ENCODE measurements at regions not wholly inside any gene's neighbourhood (a gene's known extent, or its start where the extent isn't known, plus 50 kb on each side); places are given as distances from the start of the nearest gene placed in this dataset.

DNA sequence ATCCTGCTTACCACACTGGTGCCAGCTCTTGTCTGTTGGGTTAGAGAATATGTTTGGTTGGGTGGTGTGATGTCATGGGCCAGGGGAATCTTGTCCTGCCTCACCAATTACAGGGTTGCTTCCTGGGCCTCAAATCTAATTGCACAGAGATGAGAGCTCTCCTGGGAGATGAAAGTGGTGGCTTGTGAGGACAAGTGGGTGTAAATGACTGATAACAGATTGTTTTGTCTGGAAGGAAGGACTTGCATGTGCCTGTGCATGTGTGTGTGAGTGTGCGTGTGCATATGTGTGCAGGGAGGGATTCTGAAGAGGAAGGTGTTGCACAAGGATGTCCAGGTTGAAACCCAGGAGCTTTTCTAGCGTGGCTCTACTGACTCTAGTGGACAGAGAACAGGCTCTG, 271.9 kb downstream of the LOXHD1 start:
- TF ChIP-seq POLR2A (IDR thresholded peaks at IDR 0.05; ENCODE audit: low read length) (no peak), GATA1 (IDR thresholded peaks at IDR 0.05; ENCODE audit: low read depth, low read length) (no peak)

All from erythroblast (primary cell).